IMR-90 (cell line): ENCODE measurements at regions not wholly inside any gene's neighbourhood (a gene's known extent, or its start where the extent isn't known, plus 50 kb on each side); places are given as distances from the start of the nearest gene placed in this dataset.
"Not testable (repeated sequence)": the region's sequence is repeated elsewhere in the genome, so short reads cannot be mapped to it uniquely, and the experiment has no call there.

Source experiments
- ATAC-seq: fragments of 200-7000 bp; cut with Tn5 transposase; 2 replicates; pipeline ENCODE4 v1.9.1; 2020; ENCODE audit warnings: low read depth, mild to moderate bottlenecking, moderate library complexity
- BruUV-seq: library from RNA; stranded (reverse); fragments of 400-500 nt; replicated peaks from 2 replicates; lab custom pipeline; 2021; lab: Mats Ljungman, UMichigan
- CTCF ChIA-PET: fragments of 300-600 bp; formaldehyde crosslinking; extraction: SDS; loops from one replicate; lab custom pipeline; 2021; ENCODE audit warnings: antibody characterized with exemption; lab: Yijun Ruan, JAX
- POLR2A ChIA-PET: fragments of 300-600 bp; sonication (Branson Sonifier 250); formaldehyde crosslinking; loops from one replicate; lab custom pipeline; 2022; ENCODE audit warnings: antibody characterized with exemption; ENCODE audit not compliant: unreplicated experiment; lab: Charles Lee
- DNase-seq: peaks from one replicate; pipeline ENCODE4 v3.0.0; 2013
- H2AFZ ChIP-seq: replicated peaks from 2 replicates; pipeline ENCODE3; 2013; ENCODE audit warnings: low read length, mild to moderate bottlenecking; ENCODE audit not compliant: poor library complexity
- H2AK5ac ChIP-seq: 2 replicates; pipeline ENCODE4 v1.6.1; 2013; ENCODE audit warnings: low read depth, low read length, inconsistent platforms
- H2AK9ac ChIP-seq: replicated peaks from 2 replicates; pipeline ENCODE3; 2013; ENCODE audit warnings: mild to moderate bottlenecking, low read depth, low read length, moderate library complexity; ENCODE audit not compliant: poor library complexity
- H2BK120ac ChIP-seq: 2 replicates; pipeline ENCODE4 v1.6.1; 2013; ENCODE audit warnings: low read depth, low read length, inconsistent platforms
- H2BK15ac ChIP-seq: 3 replicates; pipeline ENCODE4 v1.6.1; 2013; ENCODE audit warnings: low read depth, low read length, inconsistent platforms
- H2BK20ac ChIP-seq: 2 replicates; pipeline ENCODE4 v1.6.1; 2013; ENCODE audit warnings: low read depth, mild to moderate bottlenecking, inconsistent platforms, low read length, moderate library complexity
- H2BK5ac ChIP-seq: 2 replicates; pipeline ENCODE4 v1.6.1; 2013; ENCODE audit warnings: mild to moderate bottlenecking, low read depth, low read length, inconsistent platforms; ENCODE audit not compliant: poor library complexity, severe bottlenecking
- H3K14ac ChIP-seq: replicated peaks from 2 replicates; pipeline ENCODE4 v1.6.1; 2013; ENCODE audit warnings: low read depth, low read length, inconsistent platforms
- H3K18ac ChIP-seq: 2 replicates; pipeline ENCODE4 v1.6.1; 2013; ENCODE audit warnings: low read depth, low read length, control low read depth
- H3K23ac ChIP-seq: 2 replicates; pipeline ENCODE4 v1.6.1; 2013; ENCODE audit warnings: low read depth, low read length, inconsistent platforms
- H3K27ac ChIP-seq: 2 replicates; pipeline ENCODE4 v1.5.1; 2013; ENCODE audit warnings: mild to moderate bottlenecking, control low read depth, low read length; ENCODE audit not compliant: insufficient read depth
- H3K27me3 ChIP-seq: 2 replicates; pipeline ENCODE4 v1.6.1; 2013; ENCODE audit warnings: low read length; ENCODE audit not compliant: control insufficient read depth, insufficient read depth
- H3K36me3 ChIP-seq: 2 replicates; pipeline ENCODE4 v1.6.1; 2013; ENCODE audit warnings: low read length, mixed read lengths; ENCODE audit not compliant: control insufficient read depth, insufficient read depth
- H3K4ac ChIP-seq: 2 replicates; pipeline ENCODE4 v1.6.1; 2013; ENCODE audit warnings: low read depth, low read length, inconsistent platforms
- H3K4me1 ChIP-seq: 2 replicates; pipeline ENCODE4 v1.6.1; 2013; ENCODE audit warnings: low read length, mixed read lengths; ENCODE audit not compliant: control insufficient read depth, insufficient read depth
- H3K4me2 ChIP-seq: 2 replicates; pipeline ENCODE4 v1.6.1; 2013; ENCODE audit warnings: low read depth, mild to moderate bottlenecking, control low read depth, low read length, moderate library complexity
- H3K4me3 ChIP-seq: 2 replicates; pipeline ENCODE4 v1.5.1; 2013; ENCODE audit warnings: low read depth, mild to moderate bottlenecking, control low read depth, low read length, moderate library complexity; ENCODE audit not compliant: insufficient read depth
- H3K56ac ChIP-seq: 2 replicates; pipeline ENCODE4 v1.6.1; 2013; ENCODE audit warnings: low read length, inconsistent platforms; ENCODE audit not compliant: insufficient read depth; ENCODE audit errors: extremely low read depth
- H3K79me1 ChIP-seq, 2 experiments: 2 replicates each; pipeline ENCODE4 v1.6.1; 2013; ENCODE audit warnings: low read length in 2 of 2, inconsistent platforms in 1 of 2, low read depth in 1 of 2
- H3K9ac ChIP-seq: 2 replicates; pipeline ENCODE4 v1.6.1; 2013; ENCODE audit warnings: low read depth, low read length, control low read depth
- H3K9me1 ChIP-seq: 2 replicates; pipeline ENCODE4 v1.6.1; 2013; ENCODE audit warnings: low read length, inconsistent platforms; ENCODE audit not compliant: insufficient read depth
- H3K9me3 ChIP-seq: 2 replicates; pipeline ENCODE4 v1.6.1; 2013; ENCODE audit warnings: low read length; ENCODE audit not compliant: control insufficient read depth, insufficient read depth
- H4K20me1 ChIP-seq: 2 replicates; pipeline ENCODE4 v1.6.1; 2013; ENCODE audit warnings: low read length, inconsistent platforms; ENCODE audit not compliant: insufficient read depth
- H4K5ac ChIP-seq: 2 replicates; pipeline ENCODE4 v1.6.1; 2013; ENCODE audit warnings: mild to moderate bottlenecking, low read depth, low read length, control low read depth
- H4K8ac ChIP-seq, 2 experiments: 2 replicates each; pipeline ENCODE4 v1.6.1; 2013; ENCODE audit warnings: low read depth in 2 of 2, low read length in 2 of 2, control low read depth in 1 of 2, inconsistent platforms in 1 of 2
- H4K91ac ChIP-seq: 2 replicates; pipeline ENCODE4 v1.6.1; 2013; ENCODE audit warnings: low read depth, low read length, inconsistent platforms; ENCODE audit not compliant: insufficient read depth
- BHLHE40 ChIP-seq: fragments of 150-350 bp; IDR thresholded peaks from 2 replicates; pipeline ENCODE4 v1.6.1; 2016; ENCODE audit warnings: mild to moderate bottlenecking, low read depth, low read length
- CTCF ChIP-seq: conservative IDR thresholded peaks from 2 replicates; pipeline ENCODE4 v1.5.1; 2012; ENCODE audit warnings: mild to moderate bottlenecking, low read depth, low read length, improper control_type of control experiment
- ELK1 ChIP-seq: fragments of 150-350 bp; IDR thresholded peaks from 2 replicates; pipeline ENCODE4 v1.6.1; 2016; ENCODE audit warnings: low read depth, mild to moderate bottlenecking, low read length, moderate library complexity, borderline replicate concordance
- FOS ChIP-seq: fragments of 150-350 bp; IDR thresholded peaks from 2 replicates; pipeline ENCODE4 v1.6.1; 2016; ENCODE audit warnings: low read depth, low read length
- NFE2L2 ChIP-seq: fragments of 150-350 bp; IDR thresholded peaks from 2 replicates; pipeline ENCODE4 v1.6.1; 2016; ENCODE audit warnings: low read depth, mild to moderate bottlenecking, low read length
- POLR2A ChIP-seq: IDR thresholded peaks from 2 replicates; pipeline ENCODE4 v1.6.1; 2012; ENCODE audit warnings: mild to moderate bottlenecking, low read depth, low read length
- SMC3 ChIP-seq: fragments of 150-350 bp; IDR thresholded peaks from 2 replicates; pipeline ENCODE4 v1.6.1; 2016; ENCODE audit warnings: low read depth, mild to moderate bottlenecking, antibody characterized with exemption, low read length, moderate library complexity
- WGBS, 2 experiments: methylation state at CpG; one replicate each; pipeline versions ENCODE4 v1.1.5 to v1.1.7; 2013; ENCODE audit warnings: missing lambda C conversion rate in 2 of 2; ENCODE audit not compliant: insufficient read length in 1 of 2; ENCODE audit errors: extremely low coverage in 2 of 2; 5-methylcytosine and 5-hydroxymethylcytosine counted together
- dilution Hi-C: fragments of 300-500 bp; cut with HindIII; formaldehyde crosslinking; loops from one replicate; pipeline ENCODE4 v1.14.3; 2018; ENCODE audit warnings: low sequenced_read_pairs; ENCODE audit not compliant: unreplicated experiment
- in situ Hi-C: fragments of 300-500 bp; cut with MboI; formaldehyde crosslinking; loops from 3 replicates; pipeline ENCODE4 v1.14.3; 2019; ENCODE audit warnings: low sequenced_read_pairs, inconsistent platforms, mixed read lengths
- intact Hi-C: fragments of 100-400 bp; cut with micrococcal nuclease; formaldehyde crosslinking; loops from 2 replicates; pipeline ENCODE4 v1.10.0; 2022

GRCh38 chr14:34275078-34275477, 187.0 kb downstream of the SPTSSA start:
- ChIA-PET POLR2A (no interaction called here), CTCF (no interaction called here)
- TF ChIP-seq CTCF (no peak), NFE2L2 (no peak), SMC3 (no peak), BHLHE40 (no peak), POLR2A (no peak), ELK1 (no peak), FOS (no peak)
- intact Hi-C loops: no loop called here
- Histone ChIP-seq H3K9ac (no peak overlapping the region), H3K27me3 (no peaks in the 10 kb centered on the region), H2AK5ac (no peak overlapping the region), H4K91ac (no peak overlapping the region), H4K5ac (no peak overlapping the region), H2BK120ac (no peak overlapping the region), H3K4me3 (no peak overlapping the region), H3K27ac (no peak overlapping the region), H2AFZ (no peak overlapping the region), H2AK9ac (no peak overlapping the region), H2BK5ac (no peak overlapping the region), H3K14ac (no peak overlapping the region), H3K23ac (no peak overlapping the region), H3K36me3 (no peaks in the 10 kb centered on the region), H3K18ac (no peak overlapping the region), H3K4me1 (no peaks in the 10 kb centered on the region), H3K4ac (no peak overlapping the region), H3K79me1 (no peaks in the 10 kb centered on the region), H3K4me2 (no peak overlapping the region), H2BK20ac (no peak overlapping the region), H3K9me3 (no peaks in the 10 kb centered on the region), H3K9me1 (no peaks in the 10 kb centered on the region), H2BK15ac (no peak overlapping the region), H3K56ac (no peak overlapping the region), H4K20me1 (no peaks in the 10 kb centered on the region), H4K8ac (no peak overlapping the region)
- in situ Hi-C loops: no loop called here
- ATAC-seq (no peak), DNase-seq (no peak)
- no TSS peak for BruUV-seq
- WGBS, 2 experiments: no CpG with 5 or more reads among the region's 4 CpGs
- dilution Hi-C loops: no loop called here

GRCh38 chr14:34273716-34274115, 188.3 kb downstream of the SPTSSA start:
- intact Hi-C loops, in situ Hi-C loops, H4K91ac ChIP-seq, H2BK20ac ChIP-seq, H2BK5ac ChIP-seq, H3K9me1 ChIP-seq, H3K9ac ChIP-seq, H2AK9ac ChIP-seq, H3K4me2 ChIP-seq, H3K14ac ChIP-seq, H2AFZ ChIP-seq, H3K27me3 ChIP-seq, H2BK15ac ChIP-seq, H3K4me3 ChIP-seq, H3K79me1 ChIP-seq, ATAC-seq, H3K9me3 ChIP-seq, H3K36me3 ChIP-seq, H2AK5ac ChIP-seq, CTCF ChIA-PET, H3K23ac ChIP-seq, H3K27ac ChIP-seq, H4K8ac ChIP-seq, POLR2A ChIA-PET, H2BK120ac ChIP-seq, DNase-seq, dilution Hi-C loops, H3K4ac ChIP-seq, H4K20me1 ChIP-seq, BruUV-seq, H3K56ac ChIP-seq, H4K5ac ChIP-seq, H3K18ac ChIP-seq, H3K4me1 ChIP-seq: not testable (repeated sequence)
- WGBS, 2 experiments: no CpG with 5 or more reads among the region's 4 CpGs
